Loucy (cell line): ENCODE measurements at regions not wholly inside any gene's neighbourhood (a gene's known extent, or its start where the extent isn't known, plus 50 kb on each side); places are given as distances from the start of the nearest gene placed in this dataset.

Experiments
- CTCF ChIP-seq: fragments of 200-600 bp; sonication (generic); conservative IDR thresholded peaks from 2 replicates; pipeline ENCODE4 v1.5.1; 2014; ENCODE audit warnings: mild to moderate bottlenecking, antibody characterized with exemption, low read length
- EZH2phosphoT487 ChIP-seq: fragments of 200-600 bp; IDR thresholded peaks from 2 replicates; pipeline ENCODE4 v1.6.1; 2018; ENCODE audit warnings: antibody characterized with exemption, mild to moderate bottlenecking, moderate library complexity, borderline replicate concordance

GRCh38 chr3:22029480-22029879, 278.5 kb upstream of the ZNF385D start:
- TF ChIP-seq CTCF (no peak), EZH2phosphoT487 (no peak)
